Ammon's horn (tissue), 1 donor: ENCODE measurements at regions not wholly inside any gene's neighbourhood (a gene's known extent, or its start where the extent isn't known, plus 50 kb on each side); places are given as distances from the start of the nearest gene placed in this dataset.
"Not testable (repeated sequence)": the region's sequence is repeated elsewhere in the genome, so short reads cannot be mapped to it uniquely, and the experiment has no call there.

Experiments used
- DNase-seq: peaks from one replicate; pipeline ENCODE4 v3.0.0-alpha.2; 2016; ENCODE audit warnings: low spot score

DNA sequence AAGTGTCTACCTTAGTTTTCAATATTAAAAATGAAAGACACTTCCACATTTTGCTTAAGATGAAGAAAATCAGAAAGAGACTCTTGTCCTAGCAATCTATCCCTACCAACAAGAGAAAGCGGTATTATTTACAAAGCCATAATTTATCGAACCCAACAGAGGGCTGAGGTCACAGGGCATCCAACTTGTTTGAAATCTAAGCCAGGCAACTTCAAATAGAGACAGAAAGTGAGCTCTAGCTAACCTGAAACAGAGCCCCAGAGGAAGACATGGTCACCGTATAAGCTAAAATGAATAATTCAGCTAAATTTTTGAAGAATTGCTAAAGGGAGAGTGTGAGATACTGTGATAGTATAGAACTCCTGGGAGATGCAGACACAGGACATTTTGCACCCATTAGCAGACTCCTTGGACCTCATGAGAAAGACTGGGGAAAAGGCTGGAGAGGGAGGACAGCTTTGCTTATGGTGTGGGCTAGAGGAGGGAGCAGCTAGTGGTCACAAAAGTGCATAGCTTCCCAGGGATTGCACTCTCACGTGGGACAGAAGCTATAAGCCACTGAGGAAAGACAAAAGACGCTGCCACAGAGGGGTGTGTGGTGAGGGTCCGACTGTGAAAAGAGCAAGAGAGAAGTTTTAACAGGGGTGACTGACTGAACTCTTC, 624.2 kb upstream of the GRIN3A start:
- no peak for DNase-seq

DNA sequence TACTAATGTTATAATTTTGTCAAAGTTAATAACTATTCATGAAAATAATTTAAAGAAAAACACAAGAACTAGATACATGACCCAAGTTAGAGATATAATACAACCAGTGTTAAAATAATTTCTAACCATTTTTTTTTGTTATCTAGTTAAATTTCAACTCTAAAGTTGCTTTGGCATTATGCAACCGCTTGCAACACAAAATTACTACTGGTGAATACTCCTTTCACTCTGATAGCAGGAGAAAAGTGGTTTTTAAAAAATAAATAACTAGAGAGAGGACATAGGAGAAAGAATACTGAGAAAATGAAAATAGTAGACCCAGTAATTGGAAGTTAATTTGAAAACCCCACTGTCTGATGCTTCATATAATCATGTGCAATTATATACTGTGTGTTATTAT, 622.4 kb upstream of the GRIN3A start:
- no peak for DNase-seq

DNA sequence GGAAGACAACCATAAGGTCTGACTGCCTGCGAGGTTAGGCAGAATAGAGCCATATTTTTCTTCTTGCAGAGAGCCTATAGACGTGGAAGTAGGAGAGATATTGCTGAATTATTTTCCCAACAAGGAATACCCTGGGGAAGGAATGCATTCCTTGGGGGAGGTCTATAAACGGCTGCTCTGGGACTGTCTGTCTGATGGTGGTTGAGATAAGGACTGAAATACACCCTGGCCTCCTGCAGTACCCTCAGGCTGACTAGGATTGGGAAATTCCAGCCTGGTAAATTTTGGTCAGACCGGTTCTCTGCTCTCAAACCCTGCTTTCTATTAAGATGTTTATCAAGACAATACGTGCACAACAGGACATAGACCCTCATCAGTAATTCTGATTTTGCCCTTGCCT, 617.5 kb upstream of the GRIN3A start:
- DNase-seq = no peak

DNA sequence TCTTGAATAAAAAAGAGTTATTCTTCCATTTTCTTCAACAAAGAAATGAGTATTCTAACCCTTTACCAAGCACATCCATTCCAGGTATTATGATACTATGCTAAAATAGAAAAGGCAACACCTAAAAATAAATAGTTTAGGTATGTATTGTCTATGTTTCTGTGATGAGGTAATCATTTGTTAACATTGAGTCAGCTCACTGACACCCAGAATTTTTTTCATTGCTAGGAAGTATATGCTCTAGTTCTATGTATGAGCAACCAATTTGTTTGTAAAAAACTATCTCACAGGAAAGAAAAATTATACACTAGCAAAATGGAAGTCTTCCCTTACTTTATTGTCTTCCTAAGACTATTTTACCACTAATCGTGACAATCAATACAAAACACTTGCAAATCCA, 615.6 kb upstream of the GRIN3A start:
- no peak for DNase-seq

DNA sequence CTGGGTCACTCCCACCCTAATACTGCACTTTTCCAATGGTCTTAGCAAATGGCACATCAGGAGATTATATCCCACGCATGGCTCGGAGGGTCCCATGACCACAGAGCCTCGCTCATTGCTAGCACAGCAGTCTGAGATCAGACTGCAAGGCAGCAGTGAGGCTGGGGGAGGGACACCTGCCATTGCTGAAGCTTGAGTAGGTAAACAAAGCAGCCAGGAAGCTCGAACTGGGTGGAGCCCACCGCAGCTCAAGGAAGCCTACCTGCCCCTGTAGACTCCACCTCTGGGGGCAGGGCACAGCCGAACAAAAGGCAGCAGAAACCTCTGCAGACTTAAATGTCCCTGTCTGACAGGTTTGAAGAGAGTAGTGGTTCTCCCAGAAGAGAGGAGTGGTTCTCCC, 599.0 kb upstream of the GRIN3A start:
- DNase-seq = not testable (repeated sequence)

DNA sequence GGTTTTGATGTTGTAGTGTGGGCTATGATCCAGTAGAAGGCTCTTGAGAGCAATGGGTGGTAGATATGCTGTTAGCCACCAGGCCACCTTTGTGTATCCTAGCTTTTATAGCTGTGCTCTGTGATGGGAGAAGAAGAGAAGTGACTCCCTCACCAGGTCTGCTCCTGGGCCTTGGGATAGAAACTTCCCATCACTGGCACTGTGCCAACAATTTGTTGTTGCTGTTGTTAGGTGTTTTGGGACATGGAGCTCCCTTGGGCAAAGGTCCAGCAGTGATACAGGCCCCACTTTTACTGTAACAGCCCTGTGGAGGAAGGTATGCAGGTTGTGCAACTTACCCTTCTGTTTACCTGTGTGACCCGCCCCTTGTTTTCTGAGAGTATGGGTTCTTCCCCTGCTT, 570.9 kb upstream of the GRIN3A start:
- DNase-seq = no peak

DNA sequence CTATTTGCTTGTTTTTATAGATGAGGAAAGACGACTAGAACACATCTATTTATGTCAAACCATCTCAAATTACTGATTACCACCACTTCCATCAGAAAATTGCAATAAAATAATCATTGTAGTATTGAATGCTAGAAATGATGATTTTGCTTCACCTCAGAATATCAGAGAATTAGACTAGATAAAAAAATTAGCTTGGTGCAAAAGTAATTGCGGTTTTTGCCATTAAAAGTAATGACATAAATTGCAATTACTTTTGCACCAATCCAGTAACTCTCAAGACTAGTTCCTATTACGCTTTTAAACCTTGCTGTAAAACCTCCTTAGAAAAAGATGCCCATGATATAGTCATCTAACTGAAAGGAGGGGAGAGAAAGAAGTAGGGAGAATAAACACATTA, 556.7 kb upstream of the GRIN3A start:
- DNase-seq = no peak

DNA sequence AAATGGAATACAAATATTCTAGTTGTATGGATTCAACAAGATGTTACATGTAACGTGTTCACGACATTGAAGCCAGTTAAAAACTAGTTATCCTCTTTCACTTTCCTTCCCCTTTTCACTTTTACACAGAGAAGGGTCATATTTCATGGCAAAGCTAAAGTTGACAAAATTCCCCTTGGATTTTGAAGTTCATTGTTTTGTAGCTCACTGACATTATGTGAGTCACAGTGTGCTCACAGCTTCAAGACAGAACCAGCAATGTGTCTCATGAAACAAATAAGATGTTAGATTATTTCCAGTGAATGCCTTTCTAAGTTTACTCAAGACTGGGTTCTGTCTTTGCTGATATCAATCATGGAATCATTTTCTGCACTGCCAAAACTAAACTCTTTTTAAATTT, 535.5 kb upstream of the GRIN3A start:
- no peak for DNase-seq

DNA sequence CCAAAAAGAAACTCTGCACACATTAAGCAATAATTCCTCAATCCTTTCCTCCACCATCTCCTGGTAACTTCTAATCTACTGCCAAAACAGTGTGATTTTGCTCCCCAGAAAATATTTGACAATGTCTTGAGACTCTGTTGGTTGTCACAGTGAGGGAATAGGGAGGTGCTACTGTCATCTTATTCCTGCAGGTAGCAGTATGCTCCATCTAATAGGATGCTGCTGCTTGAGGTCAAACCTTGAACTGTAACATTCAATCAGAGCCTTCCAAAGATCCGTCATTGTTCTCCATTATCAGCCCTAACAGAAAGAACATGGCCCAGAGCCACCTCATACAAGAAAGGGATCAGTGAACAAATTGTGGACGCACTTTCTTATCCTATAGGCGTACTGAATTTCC, 514.7 kb upstream of the GRIN3A start:
- DNase-seq = no peak

DNA sequence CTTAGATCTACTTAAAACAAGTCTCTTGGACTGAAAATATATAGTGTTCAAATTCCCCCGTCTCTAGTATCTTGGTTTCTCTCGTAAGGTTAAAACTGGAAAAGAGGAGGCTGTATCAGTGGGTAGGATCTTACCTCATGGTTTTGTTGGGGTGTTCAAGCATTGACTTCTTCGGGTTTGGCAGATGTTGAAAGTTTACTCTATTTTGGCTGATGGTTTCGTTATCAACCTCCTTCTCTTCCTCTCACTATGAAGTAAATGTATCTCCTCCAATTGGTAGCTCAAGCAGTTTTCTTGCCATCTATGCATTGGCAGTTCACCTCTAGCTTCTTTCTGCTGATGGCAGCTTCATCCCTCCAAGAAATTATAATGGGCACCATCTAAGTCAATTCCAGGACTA, 506.5 kb upstream of the GRIN3A start:
- DNase-seq = no peak

DNA sequence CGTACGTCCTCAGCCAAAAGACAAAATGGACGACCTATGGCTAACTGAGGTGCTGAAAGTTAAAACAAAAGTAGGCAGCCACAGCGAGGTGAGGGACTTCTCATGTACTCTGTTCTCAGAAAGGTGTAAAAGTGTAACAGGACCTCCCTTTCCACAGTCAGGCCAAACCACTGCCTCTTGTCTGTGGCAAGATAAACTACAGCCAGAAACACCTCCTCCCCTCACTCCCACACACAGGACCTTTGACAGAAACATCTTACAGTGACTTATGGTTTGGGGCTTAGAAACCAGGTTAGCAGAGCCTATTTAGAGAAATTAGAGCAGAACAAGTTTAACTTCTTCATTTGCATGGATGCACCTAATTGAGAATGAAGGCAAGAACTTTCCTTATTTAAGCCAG, 499.1 kb upstream of the GRIN3A start:
- no peak for DNase-seq

DNA sequence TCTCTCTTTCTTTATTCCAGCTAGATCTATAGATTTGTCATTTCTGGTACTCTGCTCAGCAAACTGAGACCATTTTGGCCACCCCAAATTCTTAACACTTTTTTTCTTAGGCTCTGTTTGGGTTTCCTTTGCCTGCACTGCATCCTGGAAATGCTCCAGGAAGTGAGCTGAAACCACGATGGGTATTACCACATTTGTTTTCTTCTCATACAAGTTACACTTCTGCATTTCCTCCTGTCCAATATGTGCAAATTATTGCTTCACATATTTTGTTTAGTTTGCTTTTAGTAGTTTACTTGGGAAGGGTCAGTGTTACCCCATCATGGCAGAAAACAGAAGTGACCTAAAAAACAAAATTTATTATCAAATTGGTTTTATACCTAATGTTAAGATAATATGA, 498.6 kb upstream of the GRIN3A start:
- no peak for DNase-seq

DNA sequence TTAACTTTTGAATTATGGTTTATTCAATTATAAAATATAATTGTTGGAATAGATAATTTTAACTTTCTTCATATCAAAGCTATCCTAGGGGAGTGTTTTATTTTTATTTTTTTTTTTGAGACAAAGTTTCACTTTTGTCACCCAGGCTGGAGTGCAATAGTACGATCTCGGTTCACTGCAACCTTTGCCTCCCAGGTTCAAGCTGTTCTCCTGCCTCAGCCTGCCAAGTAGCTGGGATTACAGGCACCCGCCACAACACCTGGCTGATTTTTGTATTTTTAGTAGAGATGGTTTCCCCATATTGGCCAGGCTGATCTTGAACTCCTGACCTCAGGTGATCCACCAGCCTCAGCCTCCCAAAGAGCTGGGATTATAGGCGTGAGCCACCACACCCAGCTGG, 489.0 kb upstream of the GRIN3A start:
- not testable (repeated sequence) for DNase-seq

DNA sequence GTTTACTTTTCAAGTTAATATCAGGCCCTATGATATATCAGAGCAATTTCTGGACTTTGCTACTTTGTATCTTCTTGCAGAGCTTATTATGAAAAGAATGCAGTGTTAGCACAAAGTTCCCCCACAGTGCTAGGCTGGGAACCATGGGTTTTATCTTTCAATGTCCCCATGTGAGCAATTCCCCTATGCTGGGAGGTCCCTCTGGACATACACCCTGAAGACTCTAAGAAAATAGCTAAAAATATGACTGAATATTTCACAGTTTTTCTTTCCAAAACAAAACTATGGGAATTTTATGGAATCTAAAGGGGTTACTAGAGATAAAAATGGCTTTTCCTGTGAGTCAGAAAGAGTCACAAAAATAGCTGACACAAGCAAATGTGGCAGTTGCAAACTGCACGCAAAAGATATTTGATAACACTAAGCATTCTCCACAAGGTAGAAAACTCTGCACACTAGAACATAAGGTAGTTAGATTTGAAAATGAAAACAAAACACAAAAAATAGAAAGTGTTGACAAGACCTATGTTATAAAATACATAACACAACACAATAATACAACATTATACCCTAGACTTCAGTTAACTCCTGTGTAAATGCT, 487.5 kb upstream of the GRIN3A start:
- DNase-seq = no peak

DNA sequence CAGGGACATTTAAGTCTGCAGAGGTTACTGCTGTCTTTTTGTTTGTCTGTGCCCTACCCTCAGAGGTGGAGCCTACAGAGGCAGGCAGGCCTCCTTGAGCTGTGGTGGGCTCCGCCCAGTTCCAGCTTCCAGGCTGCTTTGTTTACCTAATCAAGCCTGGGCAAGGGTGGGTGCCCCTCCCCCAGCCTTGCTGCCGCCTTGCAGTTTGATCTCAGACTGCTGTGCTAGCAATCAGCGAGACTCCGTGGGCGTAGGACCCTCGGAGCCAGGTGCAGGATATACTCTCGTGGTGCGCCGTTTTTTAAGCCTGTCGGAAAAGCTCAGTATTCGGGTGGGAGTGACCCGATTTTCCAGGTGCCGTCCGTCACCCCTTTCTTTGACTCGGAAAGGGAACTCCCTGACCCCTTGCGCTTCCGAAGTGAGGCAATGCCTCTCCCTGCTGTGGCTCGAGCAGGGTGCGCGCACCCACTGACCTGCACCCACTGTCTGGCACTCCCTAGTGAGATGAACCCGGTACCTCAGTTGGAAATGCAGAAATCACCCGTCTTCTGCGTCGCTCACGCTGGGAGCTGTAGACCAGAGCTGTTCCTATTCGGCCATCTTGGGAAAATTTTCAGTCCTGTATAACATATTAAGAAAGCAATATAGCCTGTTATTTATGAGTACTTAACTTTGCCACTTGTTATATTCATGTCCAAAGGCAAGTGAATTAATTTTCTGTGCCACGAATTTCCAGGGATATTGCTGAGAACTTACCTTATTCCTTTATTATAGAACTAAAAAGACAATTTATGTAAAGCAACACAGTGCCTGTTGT, 485.1 kb upstream of the GRIN3A start:
- not testable (repeated sequence) for DNase-seq

DNA sequence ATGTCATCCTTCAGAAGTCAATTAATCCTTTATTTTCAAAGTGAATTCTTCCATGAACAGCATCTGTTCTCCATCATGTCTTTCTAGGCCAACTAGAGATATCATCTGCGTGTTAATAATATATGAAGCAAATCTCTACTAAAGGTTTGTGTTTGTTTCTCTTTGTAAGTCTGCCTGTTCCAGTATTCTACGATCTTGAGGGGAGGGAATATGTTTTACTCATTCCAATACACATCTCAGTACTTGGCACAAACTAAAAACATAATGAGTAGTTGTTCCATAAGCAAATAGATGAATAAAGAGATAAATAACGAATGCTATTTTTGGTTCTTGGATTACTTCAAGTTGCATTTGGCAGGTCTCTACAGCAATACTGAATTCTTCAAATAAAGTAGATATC, 470.7 kb upstream of the GRIN3A start:
- DNase-seq = no peak

DNA sequence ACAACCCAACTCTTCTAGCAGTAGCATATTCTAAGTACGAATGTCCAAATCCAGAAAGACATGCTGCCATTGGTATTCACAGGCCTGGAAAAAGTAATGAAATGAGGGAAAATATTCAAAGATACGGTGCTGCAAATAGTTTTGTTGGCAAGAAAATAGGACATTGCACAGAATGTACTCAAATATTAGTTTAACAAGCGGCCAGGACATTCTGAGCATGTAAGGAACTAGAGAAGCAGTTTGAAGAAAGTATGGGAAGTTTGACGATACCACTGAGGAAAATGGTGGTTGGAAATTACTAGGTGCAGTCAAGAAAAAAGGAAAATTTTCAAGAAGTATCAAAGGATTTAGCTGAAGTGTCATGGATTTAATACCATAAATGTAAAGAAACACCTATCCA, 468.0 kb upstream of the GRIN3A start:
- no peak for DNase-seq

DNA sequence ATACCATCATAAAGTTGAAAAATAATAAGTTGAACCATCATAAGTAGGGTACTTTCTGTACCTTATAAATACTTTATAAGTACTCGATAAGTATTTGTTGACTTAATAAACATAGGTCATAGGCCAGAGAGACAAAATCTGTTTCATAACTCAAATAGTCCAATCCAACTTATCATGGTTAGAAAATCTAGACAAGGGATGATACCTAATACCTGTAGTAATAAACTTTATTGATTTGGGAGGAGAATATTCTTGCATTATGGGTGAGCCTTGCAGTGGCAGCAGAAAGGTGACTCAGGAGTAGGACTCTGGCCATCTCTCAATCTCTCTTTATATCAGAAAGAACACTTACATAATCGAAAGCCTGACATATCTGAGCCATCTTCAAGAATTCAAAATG, 466.8 kb upstream of the GRIN3A start:
- DNase-seq = no peak

DNA sequence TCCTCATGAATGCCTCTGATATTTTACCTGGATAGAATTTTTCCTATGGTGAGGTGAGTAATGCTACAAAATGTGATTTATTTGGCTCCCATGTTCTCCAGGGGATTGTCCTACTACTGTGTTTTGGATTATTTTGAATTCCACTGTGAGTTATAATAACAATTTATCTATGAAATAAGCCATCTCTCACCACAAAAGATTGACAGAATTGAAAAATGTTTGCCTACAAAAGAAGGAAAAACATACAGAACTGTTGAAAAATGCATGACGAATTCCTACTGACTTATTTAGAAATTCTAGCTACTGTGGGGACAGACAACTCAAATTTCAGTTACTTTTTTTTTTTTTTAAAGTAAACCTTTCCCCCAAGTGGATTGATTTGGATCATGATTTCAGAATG, 463.7 kb upstream of the GRIN3A start:
- no peak for DNase-seq

DNA sequence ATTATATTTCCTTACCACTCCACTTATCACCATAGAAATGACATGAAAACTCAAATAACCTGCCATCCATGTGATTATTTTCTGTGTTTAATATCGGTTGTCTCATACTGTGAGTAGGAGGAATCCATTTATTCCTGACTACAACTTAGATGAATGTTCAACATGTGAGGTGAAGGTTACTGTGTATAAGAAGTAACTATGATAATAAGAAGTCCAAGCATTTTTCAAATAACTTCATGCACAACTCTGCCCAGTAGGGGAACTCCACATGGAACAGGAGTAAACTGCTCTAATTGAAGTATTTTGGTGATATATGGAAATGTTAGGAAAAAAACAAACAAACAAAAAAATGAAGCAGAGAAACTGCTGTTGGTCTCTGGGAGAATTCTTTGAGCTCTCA, 447.5 kb upstream of the GRIN3A start:
- DNase-seq = no peak

DNA sequence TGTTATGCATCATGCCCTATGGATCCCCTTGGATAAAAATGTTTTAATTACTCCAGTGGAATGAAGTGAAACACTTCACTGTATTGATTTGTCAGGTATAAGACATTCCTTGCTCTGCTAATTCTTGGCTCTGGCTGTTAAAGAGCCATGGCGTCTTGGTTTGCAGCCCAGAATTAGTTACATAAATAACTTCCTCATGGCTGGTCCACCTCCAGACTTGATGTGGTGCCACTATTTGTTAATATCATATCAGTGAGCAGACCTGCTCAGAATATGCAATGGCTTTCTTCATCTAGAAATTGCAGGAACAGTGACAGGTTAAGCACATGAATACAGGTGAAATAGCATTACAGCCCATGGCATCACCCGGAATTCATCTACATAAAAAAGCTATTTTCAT, 446.9 kb upstream of the GRIN3A start:
- DNase-seq = peak; percentile 31

DNA sequence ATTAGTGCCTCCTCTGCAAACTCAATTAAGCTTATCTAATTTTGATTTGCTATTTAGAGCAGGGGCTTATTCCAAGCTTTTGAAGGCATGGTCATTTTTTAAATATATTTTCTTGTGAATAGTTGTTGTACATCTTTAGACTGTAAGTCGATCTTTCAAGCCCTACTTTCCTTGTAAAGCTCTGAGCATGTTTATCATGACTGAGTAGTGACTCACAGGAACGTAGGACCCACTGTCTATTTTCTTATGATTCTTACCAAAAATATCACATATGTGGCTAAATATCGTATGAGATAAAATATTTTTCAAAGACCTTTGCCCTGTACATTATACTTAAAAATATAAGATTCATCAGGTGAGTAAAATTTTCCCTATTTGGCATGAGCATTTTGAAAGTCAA, 440.4 kb upstream of the GRIN3A start:
- DNase-seq = no peak

DNA sequence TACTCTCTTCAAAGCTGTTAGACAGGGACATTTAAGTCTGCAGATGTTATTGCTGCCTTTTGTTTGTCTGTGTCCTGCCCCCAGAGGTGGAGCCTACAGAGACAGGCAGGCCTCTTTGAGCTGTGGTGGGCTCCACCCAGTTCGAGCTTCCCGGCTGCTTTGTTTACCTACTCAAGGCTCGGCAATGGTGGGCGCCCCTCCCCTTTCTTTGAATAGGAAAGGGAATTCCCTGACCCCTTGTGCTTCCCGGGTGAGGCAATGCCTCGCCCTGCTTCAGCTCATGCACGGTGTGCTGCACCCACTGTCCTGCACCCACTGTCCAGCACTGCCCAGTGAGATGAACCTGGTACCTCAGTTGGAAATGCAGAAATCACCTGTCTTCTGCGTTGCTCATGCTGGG, 435.8 kb upstream of the GRIN3A start:
- DNase-seq = not testable (repeated sequence)

DNA sequence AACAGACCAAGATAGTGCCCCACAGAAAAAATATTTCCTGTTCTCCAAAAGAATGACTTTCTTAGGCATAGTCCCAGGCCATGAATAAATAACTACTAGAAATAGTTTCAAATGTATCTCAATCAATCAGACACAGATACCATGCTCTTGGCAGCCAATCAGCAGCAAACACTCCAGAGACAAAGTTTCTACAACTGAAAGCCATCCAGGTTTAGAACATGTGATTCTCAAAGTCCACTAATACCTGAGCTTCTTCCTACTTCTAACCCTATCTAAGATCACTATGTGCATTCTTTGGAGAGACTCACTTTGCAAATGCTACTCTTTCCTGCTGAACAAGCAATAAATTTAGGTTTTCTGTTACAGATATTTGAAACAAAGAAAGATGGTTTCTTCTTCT, 425.8 kb upstream of the GRIN3A start:
- no peak for DNase-seq
